Liver (tissue), 8 donors: ENCODE measurements at regions not wholly inside any gene's neighbourhood (a gene's known extent, or its start where the extent isn't known, plus 50 kb on each side); places are given as distances from the start of the nearest gene placed in this dataset.

Experiments used
- DNase-seq: peaks from one replicate; pipeline ENCODE4 v3.0.0-alpha.2; 2017; ENCODE audit warnings: low spot score
- H3K27ac ChIP-seq, 2 donors: one replicate each; pipeline ENCODE4 v1.7.0; 2013; ENCODE audit warnings: inconsistent platforms in 2 of 2, low read length in 2 of 2, control low read depth in 1 of 2, low read depth in 1 of 2, mild to moderate bottlenecking in 1 of 2
- H3K27me3 ChIP-seq, 4 donors: one replicate each; pipeline versions ENCODE4 v1.6.1 to v1.7.0; 2013; ENCODE audit warnings: low read length in 3 of 4, inconsistent platforms in 1 of 4, mild to moderate bottlenecking in 1 of 4, moderate library complexity in 1 of 4; ENCODE audit not compliant: control insufficient read depth in 4 of 4, insufficient read depth in 4 of 4
- H3K36me3 ChIP-seq, 4 donors: one replicate each; pipeline versions ENCODE4 v1.6.1 to v1.7.0; 2013; ENCODE audit warnings: low read length in 3 of 4, mild to moderate bottlenecking in 3 of 4, low read depth in 1 of 4, moderate library complexity in 1 of 4; ENCODE audit not compliant: control insufficient read depth in 4 of 4, insufficient read depth in 3 of 4
- H3K4me1 ChIP-seq, 4 donors: one replicate each; pipeline versions ENCODE4 v1.6.1 to v1.7.0; 2013; ENCODE audit warnings: low read length in 3 of 4, mild to moderate bottlenecking in 3 of 4, moderate library complexity in 1 of 4; ENCODE audit not compliant: control insufficient read depth in 4 of 4, insufficient read depth in 4 of 4
- H3K4me3 ChIP-seq, 3 donors: one replicate each; pipeline versions ENCODE4 v1.6.1 to v1.7.0; 2013; ENCODE audit warnings: low read length in 3 of 3, control low read depth in 1 of 3, low read depth in 1 of 3, mild to moderate bottlenecking in 1 of 3
- H3K9ac ChIP-seq, 2 donors: one replicate each; pipeline ENCODE4 v1.7.0; 2013; ENCODE audit warnings: low read length in 2 of 2, mild to moderate bottlenecking in 2 of 2, moderate library complexity in 2 of 2, control low read depth in 1 of 2, low read depth in 1 of 2
- H3K9me3 ChIP-seq, 4 donors: one replicate each; pipeline versions ENCODE4 v1.6.1 to v1.7.0; 2013; ENCODE audit warnings: low read length in 3 of 4; ENCODE audit not compliant: control insufficient read depth in 4 of 4
- EGR1 ChIP-seq, 2 donors: IDR thresholded peaks; 2 replicates each; pipeline ENCODE4 v1.6.1; 2016 to 2018; ENCODE audit warnings: antibody characterized with exemption in 2 of 2, low read depth in 2 of 2
- FOXA1 ChIP-seq: IDR thresholded peaks from 2 replicates; pipeline ENCODE4 v1.6.1; 2016; ENCODE audit warnings: antibody characterized with exemption
- FOXA2 ChIP-seq: IDR thresholded peaks from 2 replicates; pipeline ENCODE4 v1.6.1; 2016; ENCODE audit warnings: antibody characterized with exemption
- GABPA ChIP-seq, 2 donors: IDR thresholded peaks in 1 of 2; conservative IDR thresholded peaks in 1 of 2; 2 replicates each; pipeline ENCODE4 v1.6.1; 2016; ENCODE audit warnings: antibody characterized with exemption in 2 of 2, mild to moderate bottlenecking in 1 of 2, moderate library complexity in 1 of 2
- HNF4A ChIP-seq, 2 donors: conservative IDR thresholded peaks; 2 replicates each; pipeline ENCODE4 v1.6.1; 2016; ENCODE audit warnings: antibody characterized with exemption in 2 of 2, mild to moderate bottlenecking in 2 of 2
- HNF4G ChIP-seq: IDR thresholded peaks from 2 replicates; pipeline ENCODE4 v1.6.1; 2016; ENCODE audit warnings: antibody characterized with exemption
- JUND ChIP-seq, 2 donors: IDR thresholded peaks; 2 replicates each; pipeline ENCODE4 v1.6.1; 2016; ENCODE audit warnings: antibody characterized with exemption in 2 of 2
- MAX ChIP-seq: IDR thresholded peaks from 2 replicates; pipeline ENCODE4 v1.6.1; 2016; ENCODE audit warnings: antibody characterized with exemption
- NR2F2 ChIP-seq: IDR thresholded peaks from 2 replicates; pipeline ENCODE4 v1.6.1; 2016; ENCODE audit warnings: antibody characterized with exemption
- RAD21 ChIP-seq, 2 donors: IDR thresholded peaks; 2 replicates each; pipeline ENCODE4 v1.6.1; 2016; ENCODE audit warnings: antibody characterized with exemption in 2 of 2, mild to moderate bottlenecking in 2 of 2
- REST ChIP-seq: IDR thresholded peaks from 2 replicates; pipeline ENCODE4 v1.6.1; 2016; ENCODE audit warnings: antibody characterized with exemption, mild to moderate bottlenecking
- RXRA ChIP-seq, 2 donors: IDR thresholded peaks; 2 replicates each; pipeline ENCODE4 v1.6.1; 2017 to 2018; ENCODE audit warnings: antibody characterized with exemption in 2 of 2, mild to moderate bottlenecking in 1 of 2
- SP1 ChIP-seq: IDR thresholded peaks from 2 replicates; pipeline ENCODE4 v1.6.1; 2018; ENCODE audit warnings: antibody characterized with exemption, mild to moderate bottlenecking
- TAF1 ChIP-seq: conservative IDR thresholded peaks from 2 replicates; pipeline ENCODE4 v1.6.1; 2016; ENCODE audit warnings: antibody characterized with exemption, mild to moderate bottlenecking
- YY1 ChIP-seq: IDR thresholded peaks from 2 replicates; pipeline ENCODE4 v1.6.1; 2016; ENCODE audit warnings: antibody characterized with exemption, mild to moderate bottlenecking
- ZBTB33 ChIP-seq: IDR thresholded peaks from 2 replicates; pipeline ENCODE4 v1.6.1; 2016; ENCODE audit warnings: antibody characterized with exemption
- WGBS: extraction: QIAGEN DNeasy Blood & Tissue Kit; methylation state at CpG from one replicate; pipeline ENCODE4 v1.1.7; 2013; 5-methylcytosine and 5-hydroxymethylcytosine counted together
- TF ChIP-seq, protein P1 (sequence below): fragments of 150-350 bp; IDR thresholded peaks from 2 replicates; pipeline ENCODE4 v1.5.1; 2017; ENCODE audit warnings: improper control_type of control experiment, low read depth, low read length; ENCODE audit not compliant: missing input control
- TF ChIP-seq, protein P2 (sequence below): IDR thresholded peaks from 2 replicates; pipeline ENCODE4 v1.6.1; 2016; ENCODE audit warnings: antibody characterized with exemption
- donor health status: healthy.
- donor health status: healthy.
- donor health status: healthy.
- donor health status: healthy.
- donor health status: healthy.

GRCh38 chr1:83747853-83748482 lies 251.0 kb downstream of the TTLL7 start:
- Histone ChIP-seq H3K9ac (no peak overlapping the region), H3K4me1 (peaks cover 0 to 23% (median 8%) of the 10 kb centered on the region in 4 donors), H3K4me3 (no peak overlapping the region), H3K27ac (no peak overlapping the region), H3K9me3 (no peaks in the 10 kb centered on the region), H3K27me3 (no peaks in the 10 kb centered on the region), H3K36me3 (no peaks in the 10 kb centered on the region)
- 47% methylated on average over 4 of the region's 4 CpGs for WGBS
- peak in 1 of 2 donors; percentile 52 for TF ChIP-seq HNF4A (conservative IDR thresholded peaks at IDR 0.05)
- peak in 1 of 2 donors; percentile 38 for TF ChIP-seq RXRA (IDR thresholded peaks at IDR 0.05)
- TF ChIP-seq FOXA2, result no peak
- TF ChIP-seq RAD21 (IDR thresholded peaks at IDR 0.05), result peak in 1 of 2 donors; percentile 9
- TF ChIP-seq, protein P1, sequence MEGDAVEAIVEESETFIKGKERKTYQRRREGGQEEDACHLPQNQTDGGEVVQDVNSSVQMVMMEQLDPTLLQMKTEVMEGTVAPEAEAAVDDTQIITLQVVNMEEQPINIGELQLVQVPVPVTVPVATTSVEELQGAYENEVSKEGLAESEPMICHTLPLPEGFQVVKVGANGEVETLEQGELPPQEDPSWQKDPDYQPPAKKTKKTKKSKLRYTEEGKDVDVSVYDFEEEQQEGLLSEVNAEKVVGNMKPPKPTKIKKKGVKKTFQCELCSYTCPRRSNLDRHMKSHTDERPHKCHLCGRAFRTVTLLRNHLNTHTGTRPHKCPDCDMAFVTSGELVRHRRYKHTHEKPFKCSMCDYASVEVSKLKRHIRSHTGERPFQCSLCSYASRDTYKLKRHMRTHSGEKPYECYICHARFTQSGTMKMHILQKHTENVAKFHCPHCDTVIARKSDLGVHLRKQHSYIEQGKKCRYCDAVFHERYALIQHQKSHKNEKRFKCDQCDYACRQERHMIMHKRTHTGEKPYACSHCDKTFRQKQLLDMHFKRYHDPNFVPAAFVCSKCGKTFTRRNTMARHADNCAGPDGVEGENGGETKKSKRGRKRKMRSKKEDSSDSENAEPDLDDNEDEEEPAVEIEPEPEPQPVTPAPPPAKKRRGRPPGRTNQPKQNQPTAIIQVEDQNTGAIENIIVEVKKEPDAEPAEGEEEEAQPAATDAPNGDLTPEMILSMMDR, result no peak
- no peak for DNase-seq

DNA sequence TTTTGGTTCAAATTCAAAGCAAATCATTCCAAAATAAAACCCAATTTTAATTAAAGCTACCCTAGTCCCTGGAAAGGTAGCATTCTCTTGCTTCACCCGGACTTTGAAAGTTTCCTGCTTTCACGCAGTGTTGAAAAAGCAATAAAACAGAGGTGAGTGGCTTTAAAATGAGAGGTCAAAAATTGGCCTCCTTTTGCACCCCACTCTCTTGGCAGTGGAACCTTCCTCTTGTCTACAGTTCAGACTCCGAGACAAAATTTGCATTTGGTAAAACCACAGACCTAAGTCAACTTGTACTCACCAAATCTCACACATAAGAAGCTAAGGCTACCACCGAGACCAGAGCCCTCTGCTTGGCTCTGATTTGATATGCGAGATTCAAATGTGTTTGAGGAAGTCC lies 252.7 kb downstream of the TTLL7 start:
- H3K36me3 ChIP-seq, result no peaks in the 10 kb centered on the region
- no peak overlapping the region for H3K4me3 ChIP-seq
- peaks cover 0 to 23% (median 8%) of the 10 kb centered on the region in 4 donors for H3K4me1 ChIP-seq
- no peak overlapping the region for H3K27ac ChIP-seq
- H3K9me3 ChIP-seq, result no peaks in the 10 kb centered on the region
- no peak overlapping the region for H3K9ac ChIP-seq
- no peaks in the 10 kb centered on the region for H3K27me3 ChIP-seq
- no peak for DNase-seq
- 50% methylated on average over 5 of the region's 5 CpGs for WGBS
- TF ChIP-seq EGR1 (IDR thresholded peaks at IDR 0.05; ENCODE audit: low read depth in 2 of 2) (no peak), ZBTB33 (no peak), TAF1 (no peak), RXRA (IDR thresholded peaks at IDR 0.05) (peak; percentile 43 to 63), RAD21 (IDR thresholded peaks at IDR 0.05) (peak; percentile 15), SP1 (peak; percentile 16), MAX (no peak), HNF4A (conservative IDR thresholded peaks at IDR 0.05) (peak; percentile 72 to 80), GABPA (IDR thresholded peaks at IDR 0.05 in 1 of 2, conservative IDR thresholded peaks at IDR 0.05 in 1 of 2) (no peak), REST (no peak), JUND (IDR thresholded peaks at IDR 0.05) (no peak), FOXA1 (no peak), HNF4G (peak; percentile 33), YY1 (no peak), NR2F2 (no peak), FOXA2 (no peak)
- TF ChIP-seq, protein P1, result no peak
- TF ChIP-seq, protein P2, sequence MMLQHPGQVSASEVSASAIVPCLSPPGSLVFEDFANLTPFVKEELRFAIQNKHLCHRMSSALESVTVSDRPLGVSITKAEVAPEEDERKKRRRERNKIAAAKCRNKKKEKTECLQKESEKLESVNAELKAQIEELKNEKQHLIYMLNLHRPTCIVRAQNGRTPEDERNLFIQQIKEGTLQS, result no peak
